ENCODE measurements at regions not wholly inside any gene's neighbourhood (a gene's known extent, or its start where the extent isn't known, plus 50 kb on each side); places are given as distances from the start of the nearest gene placed in this dataset.

- intact Hi-C loops (cut with DNase I, micrococcal nuclease) = no loop called here
- Mint-ChIP-seq H3K36me3 (ENCODE audit: low read depth) (no peaks in the 10 kb centered on the region), H3K4me3 (no peak overlapping the region), H3K4me1 (no peaks in the 10 kb centered on the region), H3K27ac (no peak overlapping the region), H3K9me3 (ENCODE audit: low read depth) (peaks cover 10% of the 10 kb centered on the region), H3K27me3 (no peaks in the 10 kb centered on the region)
- no peak for ATAC-seq
- POLR2A ChIA-PET = no interaction called here
- CTCF ChIA-PET = interaction anchor here (0.6 kb wide), 1 partner anchor 245 kb away, joined by 3 read pairs; no protein-coding TSS in a partner anchor
- DNase-seq = no peak
These were observed 1766.3 kb upstream of the PCDH10 start for GRCh38 chr4:131382839-131383238.

- Mint-ChIP-seq H3K27ac (no peak overlapping the region), H3K4me3 (no peak overlapping the region), H3K27me3 (no peaks in the 10 kb centered on the region), H3K4me1 (no peaks in the 10 kb centered on the region), H3K9me3 (ENCODE audit: low read depth) (peaks cover 7% of the 10 kb centered on the region), H3K36me3 (ENCODE audit: low read depth) (no peaks in the 10 kb centered on the region)
- ChIA-PET POLR2A (no interaction called here), CTCF (no interaction called here)
- DNase-seq (no peak), ATAC-seq (no peak)
- intact Hi-C loops (cut with DNase I, micrococcal nuclease) = no loop called here
These were observed 1760.8 kb upstream of the PCDH10 start for GRCh38 chr4:131388277-131388676.

DNA sequence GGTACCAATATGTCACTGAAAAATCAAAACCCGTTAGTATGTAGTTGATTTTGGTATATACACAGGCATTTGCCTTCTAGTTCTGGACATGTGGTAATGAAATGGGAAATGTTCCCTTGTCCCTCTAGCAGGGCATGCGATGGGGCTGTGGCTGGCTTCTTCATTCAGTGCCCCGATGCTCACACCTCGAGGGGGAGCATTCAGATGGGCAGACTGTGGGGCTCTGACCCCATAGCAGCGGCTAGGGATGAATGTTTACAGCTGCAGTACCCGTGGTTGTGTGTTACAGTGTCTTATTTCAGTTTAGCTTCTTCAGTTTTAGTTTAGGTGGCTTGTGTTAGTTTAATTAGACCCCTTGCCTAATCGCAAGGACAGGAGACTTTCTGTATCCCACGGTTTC lies 1741.0 kb upstream of the PCDH10 start:
- Mint-ChIP-seq H3K27me3 (no peaks in the 10 kb centered on the region), H3K4me3 (no peak overlapping the region), H3K27ac (no peak overlapping the region), H3K9me3 (ENCODE audit: low read depth) (peaks cover 8% of the 10 kb centered on the region), H3K4me1 (no peaks in the 10 kb centered on the region), H3K36me3 (ENCODE audit: low read depth) (no peaks in the 10 kb centered on the region)
- DNase-seq = no peak
- intact Hi-C loops (cut with DNase I, micrococcal nuclease) = no loop called here
- ATAC-seq = no peak
- CTCF ChIA-PET = no interaction called here
- POLR2A ChIA-PET = no interaction called here

GRCh38 chr4:131411393-131411792 lies 1737.7 kb upstream of the PCDH10 start:
- ChIA-PET POLR2A (no interaction called here), CTCF (no interaction called here)
- no peaks in the 10 kb centered on the region for H3K4me1 Mint-ChIP-seq
- no peaks in the 10 kb centered on the region for H3K27me3 Mint-ChIP-seq
- no peak for ATAC-seq
- H3K27ac Mint-ChIP-seq = no peak overlapping the region
- H3K9me3 Mint-ChIP-seq (ENCODE audit: low read depth) = peaks cover 8% of the 10 kb centered on the region
- H3K36me3 Mint-ChIP-seq (ENCODE audit: low read depth) = no peaks in the 10 kb centered on the region
- no peak for DNase-seq
- H3K4me3 Mint-ChIP-seq = no peak overlapping the region
- intact Hi-C loops (cut with DNase I, micrococcal nuclease) = no loop called here

GRCh38 chr4:131419147-131419546 lies 1729.9 kb upstream of the PCDH10 start:
- H3K36me3 Mint-ChIP-seq (ENCODE audit: low read depth) = no peaks in the 10 kb centered on the region
- intact Hi-C loops (cut with DNase I, micrococcal nuclease) = no loop called here
- ATAC-seq = no peak
- H3K4me3 Mint-ChIP-seq = no peak overlapping the region
- POLR2A ChIA-PET = interaction anchor here (0.7 kb wide), 1 partner anchor 12 kb away, joined by 4 read pairs; no protein-coding TSS in a partner anchor
- DNase-seq = no peak
- peaks cover 9% of the 10 kb centered on the region for H3K9me3 Mint-ChIP-seq (ENCODE audit: low read depth)
- no peaks in the 10 kb centered on the region for H3K27me3 Mint-ChIP-seq
- no peak overlapping the region for H3K27ac Mint-ChIP-seq
- H3K4me1 Mint-ChIP-seq = no peaks in the 10 kb centered on the region
- CTCF ChIA-PET = interaction anchor here (0.6 kb wide), 1 partner anchor 110 kb away, joined by 3 read pairs; no protein-coding TSS in a partner anchor

DNA sequence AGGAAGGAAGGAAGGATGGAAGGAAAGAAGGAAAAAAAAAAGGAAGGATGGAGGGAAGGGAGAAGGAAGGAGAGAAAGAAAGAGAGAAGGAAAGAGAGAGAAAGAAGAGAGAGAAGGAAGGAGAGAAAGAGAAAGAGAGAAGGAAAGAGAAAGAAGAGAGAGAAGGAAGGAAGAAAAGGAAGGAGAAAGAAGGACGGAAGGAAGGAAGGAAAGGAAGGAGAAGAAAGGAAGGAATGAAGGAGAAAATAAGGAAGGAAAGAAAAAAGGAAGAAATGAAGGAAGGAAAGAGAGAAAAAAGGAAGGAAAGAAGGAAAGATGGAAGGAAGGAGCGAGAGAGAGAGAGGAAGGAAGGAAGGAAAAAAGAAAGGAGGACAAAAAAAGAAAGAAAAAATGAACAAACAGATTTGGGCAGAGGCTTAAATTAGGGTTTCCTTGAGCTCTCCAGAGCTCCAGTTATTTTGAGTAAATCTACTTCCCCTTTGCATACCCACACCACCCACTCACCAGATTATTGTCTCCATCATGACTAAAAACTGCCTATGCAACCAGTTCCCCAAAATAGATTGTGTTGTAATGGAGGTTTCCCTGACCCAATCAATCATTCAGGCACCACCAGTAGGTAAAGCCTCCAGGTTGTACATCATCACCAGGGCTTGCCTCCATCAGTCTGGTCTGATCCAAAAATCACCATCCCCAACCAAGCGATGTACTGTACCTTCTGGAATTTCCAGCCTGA lies 1722.9 kb upstream of the PCDH10 start:
- no peaks in the 10 kb centered on the region for H3K36me3 Mint-ChIP-seq (ENCODE audit: low read depth)
- POLR2A ChIA-PET = no interaction called here
- ATAC-seq (no peak), DNase-seq (no peak)
- H3K9me3 Mint-ChIP-seq (ENCODE audit: low read depth) = peaks cover 6% of the 10 kb centered on the region
- no peak overlapping the region for H3K4me3 Mint-ChIP-seq
- no peaks in the 10 kb centered on the region for H3K27me3 Mint-ChIP-seq
- CTCF ChIA-PET = no interaction called here
- intact Hi-C loops (cut with DNase I, micrococcal nuclease) = no loop called here
- H3K4me1 Mint-ChIP-seq = peaks cover 3% of the 10 kb centered on the region
- no peak overlapping the region for H3K27ac Mint-ChIP-seq

DNA sequence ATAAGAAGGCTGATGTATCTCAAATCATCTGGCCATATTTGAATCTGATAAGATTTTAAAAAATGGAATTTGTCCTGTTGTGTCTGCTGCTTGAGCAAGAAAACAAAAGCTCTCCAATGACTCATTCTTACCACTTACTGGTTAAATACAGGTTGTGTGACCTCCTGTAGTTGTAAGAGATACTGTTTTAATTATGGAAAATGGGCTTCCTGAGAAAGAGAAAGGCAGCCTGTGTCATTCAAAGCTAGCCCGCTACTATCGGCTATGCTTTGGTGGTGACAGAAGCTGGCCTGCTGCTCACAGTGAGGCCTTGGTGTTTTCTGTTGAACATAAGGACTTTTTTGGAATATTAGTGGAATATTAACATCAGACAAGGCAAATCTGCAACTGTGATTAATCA lies 1722.1 kb upstream of the PCDH10 start:
- DNase-seq = no peak
- peaks cover 2% of the 10 kb centered on the region for H3K9me3 Mint-ChIP-seq (ENCODE audit: low read depth)
- H3K4me1 Mint-ChIP-seq = peaks cover 3% of the 10 kb centered on the region
- intact Hi-C loops (cut with DNase I, micrococcal nuclease) = no loop called here
- no peaks in the 10 kb centered on the region for H3K36me3 Mint-ChIP-seq (ENCODE audit: low read depth)
- H3K27ac Mint-ChIP-seq = no peak overlapping the region
- H3K27me3 Mint-ChIP-seq = no peaks in the 10 kb centered on the region
- ChIA-PET POLR2A (no interaction called here), CTCF (no interaction called here)
- ATAC-seq = no peak
- H3K4me3 Mint-ChIP-seq = no peak overlapping the region

DNA sequence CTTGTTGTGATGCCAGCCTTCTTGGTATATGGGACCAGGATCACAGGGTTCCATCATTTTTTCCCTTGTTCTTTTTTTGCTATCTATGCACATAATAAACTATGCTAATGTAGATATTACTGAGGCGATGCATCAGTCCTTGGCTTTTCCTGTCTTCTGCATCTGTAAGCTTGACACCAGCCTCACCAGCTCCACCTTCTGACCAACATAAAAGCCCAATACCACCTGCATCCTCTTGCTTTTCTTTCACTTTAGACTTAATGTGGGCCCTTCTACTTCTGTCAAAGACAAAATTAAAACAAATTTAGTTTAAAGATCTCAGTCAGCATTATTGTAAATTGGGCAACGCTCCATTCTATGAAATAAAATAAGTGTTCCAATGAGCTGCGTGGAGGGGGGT lies 1718.8 kb upstream of the PCDH10 start:
- no peak for ATAC-seq
- POLR2A ChIA-PET = no interaction called here
- intact Hi-C loops (cut with DNase I, micrococcal nuclease) = no loop called here

GRCh38 chr4:131441004-131441688 lies 1707.9 kb upstream of the PCDH10 start:
- no peaks in the 10 kb centered on the region for H3K27me3 Mint-ChIP-seq
- POLR2A ChIA-PET = no interaction called here
- DNase-seq (no peak), ATAC-seq (no peak)
- no peaks in the 10 kb centered on the region for H3K36me3 Mint-ChIP-seq (ENCODE audit: low read depth)
- no peak overlapping the region for H3K27ac Mint-ChIP-seq
- H3K9me3 Mint-ChIP-seq (ENCODE audit: low read depth) = peaks cover 12% of the 10 kb centered on the region
- intact Hi-C loops (cut with DNase I, micrococcal nuclease) = no loop called here
- H3K4me1 Mint-ChIP-seq = no peaks in the 10 kb centered on the region
- no peak overlapping the region for H3K4me3 Mint-ChIP-seq
- CTCF ChIA-PET = no interaction called here

More for the DNA sequence above, 1718.8 kb upstream of the PCDH10 start:
- H3K4me3 Mint-ChIP-seq = no peak overlapping the region
- no peaks in the 10 kb centered on the region for H3K36me3 Mint-ChIP-seq (ENCODE audit: low read depth)
- peaks cover 3% of the 10 kb centered on the region for H3K4me1 Mint-ChIP-seq
- no peak overlapping the region for H3K27ac Mint-ChIP-seq
- no peak for DNase-seq
- H3K27me3 Mint-ChIP-seq = no peaks in the 10 kb centered on the region
- CTCF ChIA-PET = no interaction called here
- peaks cover 4% of the 10 kb centered on the region for H3K9me3 Mint-ChIP-seq (ENCODE audit: low read depth)

DNA sequence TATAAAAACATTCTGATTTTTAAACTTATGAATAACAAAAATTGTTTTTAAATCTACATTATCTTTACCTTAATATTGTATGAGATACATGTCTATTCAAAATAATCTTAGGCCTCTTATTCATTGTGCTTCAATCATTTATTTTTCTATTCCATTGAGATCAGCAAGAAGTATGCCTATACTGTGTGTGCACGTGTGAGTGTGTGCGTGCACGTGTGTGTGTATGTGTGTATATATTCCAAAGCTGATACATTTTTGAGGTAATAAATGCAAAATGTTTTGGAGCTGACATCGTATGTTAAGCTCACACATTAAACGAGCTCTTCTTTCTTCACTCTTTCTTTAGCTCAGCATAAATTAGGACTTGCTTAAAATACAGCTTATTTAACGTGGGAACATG lies 1701.2 kb upstream of the PCDH10 start:
- intact Hi-C loops (cut with DNase I, micrococcal nuclease) = no loop called here
- POLR2A ChIA-PET = no interaction called here
- CTCF ChIA-PET = no interaction called here
- no peak overlapping the region for H3K4me3 Mint-ChIP-seq
- H3K36me3 Mint-ChIP-seq (ENCODE audit: low read depth) = no peaks in the 10 kb centered on the region
- no peaks in the 10 kb centered on the region for H3K27me3 Mint-ChIP-seq
- H3K27ac Mint-ChIP-seq = no peak overlapping the region
- no peak for DNase-seq
- no peaks in the 10 kb centered on the region for H3K4me1 Mint-ChIP-seq
- no peak for ATAC-seq
- H3K9me3 Mint-ChIP-seq (ENCODE audit: low read depth) = peaks cover 5% of the 10 kb centered on the region

- POLR2A ChIA-PET = no interaction called here
- peaks cover 12% of the 10 kb centered on the region for H3K9me3 Mint-ChIP-seq (ENCODE audit: low read depth)
- intact Hi-C loops (cut with DNase I, micrococcal nuclease) = no loop called here
- DNase-seq = no peak
- CTCF ChIA-PET = interaction anchor here (1.0 kb wide), 1 partner anchor 41 kb away, joined by 3 read pairs; no protein-coding TSS in a partner anchor
- no peaks in the 10 kb centered on the region for H3K36me3 Mint-ChIP-seq (ENCODE audit: low read depth)
- no peaks in the 10 kb centered on the region for H3K4me1 Mint-ChIP-seq
- H3K4me3 Mint-ChIP-seq = no peak overlapping the region
- no peak for ATAC-seq
- H3K27me3 Mint-ChIP-seq = no peaks in the 10 kb centered on the region
- H3K27ac Mint-ChIP-seq = no peak overlapping the region
These were observed 1698.4 kb upstream of the PCDH10 start for GRCh38 chr4:131450572-131451209.
